ENCODE measurements at regions not wholly inside any gene's neighbourhood (a gene's known extent, or its start where the extent isn't known, plus 50 kb on each side); places are given as distances from the start of the nearest gene placed in this dataset.

DNA sequence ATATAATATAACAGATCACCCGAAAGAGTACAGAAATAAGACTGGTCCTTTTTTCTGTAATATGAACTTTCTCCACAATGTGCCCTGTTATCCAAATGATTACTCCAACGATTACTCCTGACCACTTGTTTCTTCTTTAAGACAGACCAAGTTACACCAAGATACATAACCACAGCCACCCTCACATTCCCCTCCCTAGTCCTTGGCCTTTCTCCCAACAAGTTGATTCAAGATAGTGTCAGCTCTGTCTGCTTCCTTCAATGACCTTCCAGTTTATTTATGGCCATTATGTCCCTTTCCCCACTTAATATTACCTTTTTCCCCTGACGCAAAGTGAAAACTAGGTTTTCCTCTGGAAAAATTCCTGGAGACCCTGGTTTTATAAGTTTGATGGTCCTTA is 397.2 kb downstream of the FAM47B start:
- H3K9me3 ChIP-seq (ENCODE audit: severe bottlenecking), result no peaks in the 10 kb centered on the region
- H3K36me3 ChIP-seq, result no peaks in the 10 kb centered on the region
- H3K27me3 ChIP-seq (ENCODE audit: insufficient read depth, low read depth, severe bottlenecking), result peaks cover 3% of the 10 kb centered on the region
- H3K4me3 ChIP-seq (ENCODE audit: low read depth, low read length), result no peak overlapping the region
- DNase-seq, result no peak
- no peak overlapping the region for H3K27ac ChIP-seq
- TF ChIP-seq, protein P1, sequence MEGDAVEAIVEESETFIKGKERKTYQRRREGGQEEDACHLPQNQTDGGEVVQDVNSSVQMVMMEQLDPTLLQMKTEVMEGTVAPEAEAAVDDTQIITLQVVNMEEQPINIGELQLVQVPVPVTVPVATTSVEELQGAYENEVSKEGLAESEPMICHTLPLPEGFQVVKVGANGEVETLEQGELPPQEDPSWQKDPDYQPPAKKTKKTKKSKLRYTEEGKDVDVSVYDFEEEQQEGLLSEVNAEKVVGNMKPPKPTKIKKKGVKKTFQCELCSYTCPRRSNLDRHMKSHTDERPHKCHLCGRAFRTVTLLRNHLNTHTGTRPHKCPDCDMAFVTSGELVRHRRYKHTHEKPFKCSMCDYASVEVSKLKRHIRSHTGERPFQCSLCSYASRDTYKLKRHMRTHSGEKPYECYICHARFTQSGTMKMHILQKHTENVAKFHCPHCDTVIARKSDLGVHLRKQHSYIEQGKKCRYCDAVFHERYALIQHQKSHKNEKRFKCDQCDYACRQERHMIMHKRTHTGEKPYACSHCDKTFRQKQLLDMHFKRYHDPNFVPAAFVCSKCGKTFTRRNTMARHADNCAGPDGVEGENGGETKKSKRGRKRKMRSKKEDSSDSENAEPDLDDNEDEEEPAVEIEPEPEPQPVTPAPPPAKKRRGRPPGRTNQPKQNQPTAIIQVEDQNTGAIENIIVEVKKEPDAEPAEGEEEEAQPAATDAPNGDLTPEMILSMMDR (IDR thresholded peaks at IDR 0.05; ENCODE audit: low read depth, low read length), result no peak

DNA sequence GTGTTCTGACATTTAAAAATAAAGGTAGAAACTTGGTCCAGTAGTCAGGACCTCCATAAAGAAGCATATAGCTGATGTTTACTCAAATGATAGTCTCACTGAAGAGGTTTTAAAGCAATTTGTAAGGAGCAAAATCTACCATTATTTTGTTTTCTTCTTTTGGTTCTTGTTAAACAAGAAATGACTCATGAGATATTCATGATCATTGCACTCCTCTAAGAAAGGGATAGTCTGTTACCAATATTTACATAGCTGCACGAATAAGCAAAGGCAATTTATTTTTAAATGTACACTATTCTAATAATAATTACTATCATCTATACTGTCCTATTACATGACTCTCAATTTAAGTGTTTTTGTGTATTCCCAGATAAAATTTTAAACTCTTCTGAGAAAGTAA is 397.9 kb downstream of the FAM47B start:
- Histone ChIP-seq H3K9me3 (ENCODE audit: severe bottlenecking) (no peaks in the 10 kb centered on the region), H3K4me3 (ENCODE audit: low read depth, low read length) (no peak overlapping the region), H3K27ac (no peak overlapping the region), H3K27me3 (ENCODE audit: insufficient read depth, low read depth, severe bottlenecking) (peaks cover 3% of the 10 kb centered on the region), H3K36me3 (no peaks in the 10 kb centered on the region)
- TF ChIP-seq, protein P1 (IDR thresholded peaks at IDR 0.05; ENCODE audit: low read depth, low read length), result no peak
- no peak for DNase-seq

DNA sequence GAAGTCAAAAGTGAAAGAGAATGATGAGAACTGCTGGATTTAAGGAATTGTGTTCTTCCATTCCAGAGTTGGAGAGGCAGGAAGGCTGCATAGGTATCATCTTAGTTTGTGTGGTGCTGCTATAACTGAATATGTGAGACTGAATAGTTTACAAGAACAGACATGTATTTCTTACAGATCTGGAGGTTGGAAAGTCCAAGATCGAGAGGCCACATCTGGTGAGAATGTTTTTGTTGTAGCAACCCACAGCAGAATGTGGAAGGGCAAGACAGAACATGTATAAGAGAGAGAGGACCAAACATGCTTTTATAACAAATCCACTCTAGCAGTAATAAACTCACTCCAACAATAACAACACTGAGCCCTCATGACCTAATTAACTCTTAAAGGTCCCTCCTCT is 408.6 kb downstream of the FAM47B start:
- H3K27ac ChIP-seq, result no peak overlapping the region

DNA sequence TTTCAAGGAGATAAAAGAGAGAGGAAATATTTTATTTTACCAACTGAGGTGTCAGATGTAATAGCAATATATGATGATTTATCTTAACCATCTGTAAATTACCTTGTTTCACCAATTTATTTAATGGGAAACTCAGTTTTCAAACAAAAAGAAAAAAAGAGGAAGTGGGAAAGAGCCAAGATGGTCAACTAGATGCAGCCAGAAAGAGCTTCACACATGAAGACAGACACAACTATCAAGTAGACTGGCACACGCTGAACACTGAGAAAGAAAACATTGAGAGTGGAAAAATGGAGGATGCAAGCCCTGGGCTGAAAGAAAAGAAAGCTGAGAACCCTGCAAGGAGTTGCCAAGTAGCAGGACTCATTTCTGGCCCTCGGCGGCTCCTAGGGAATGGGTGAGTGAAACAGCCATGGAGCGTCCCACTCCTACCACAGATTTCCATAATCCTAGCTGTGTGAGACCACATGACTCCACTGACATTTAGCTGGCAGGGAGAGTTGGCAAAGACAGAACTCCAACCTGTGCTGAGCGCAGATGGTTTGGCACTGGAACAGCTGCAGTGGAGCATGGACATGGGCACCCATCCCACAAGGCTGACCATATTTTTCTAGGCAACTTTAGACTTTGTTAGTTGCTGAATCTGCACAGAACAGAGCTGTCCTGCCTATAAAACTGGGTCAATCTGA is 409.3 kb downstream of the FAM47B start:
- TF ChIP-seq, protein P1 (IDR thresholded peaks at IDR 0.05; ENCODE audit: low read depth, low read length), result no peak
- no peak for DNase-seq
- H3K27me3 ChIP-seq (ENCODE audit: insufficient read depth, low read depth, severe bottlenecking), result no peaks in the 10 kb centered on the region
- H3K36me3 ChIP-seq, result no peaks in the 10 kb centered on the region
- H3K4me3 ChIP-seq (ENCODE audit: low read depth, low read length), result no peak overlapping the region
- no peaks in the 10 kb centered on the region for H3K9me3 ChIP-seq (ENCODE audit: severe bottlenecking)
- H3K27ac ChIP-seq, result no peak overlapping the region

More for the DNA sequence above, 408.6 kb downstream of the FAM47B start:
- no peaks in the 10 kb centered on the region for H3K36me3 ChIP-seq
- no peaks in the 10 kb centered on the region for H3K27me3 ChIP-seq (ENCODE audit: insufficient read depth, low read depth, severe bottlenecking)
- TF ChIP-seq, protein P1 (IDR thresholded peaks at IDR 0.05; ENCODE audit: low read depth, low read length), result no peak
- no peaks in the 10 kb centered on the region for H3K9me3 ChIP-seq (ENCODE audit: severe bottlenecking)
- no peak for DNase-seq
- no peak overlapping the region for H3K4me3 ChIP-seq (ENCODE audit: low read depth, low read length)

DNA sequence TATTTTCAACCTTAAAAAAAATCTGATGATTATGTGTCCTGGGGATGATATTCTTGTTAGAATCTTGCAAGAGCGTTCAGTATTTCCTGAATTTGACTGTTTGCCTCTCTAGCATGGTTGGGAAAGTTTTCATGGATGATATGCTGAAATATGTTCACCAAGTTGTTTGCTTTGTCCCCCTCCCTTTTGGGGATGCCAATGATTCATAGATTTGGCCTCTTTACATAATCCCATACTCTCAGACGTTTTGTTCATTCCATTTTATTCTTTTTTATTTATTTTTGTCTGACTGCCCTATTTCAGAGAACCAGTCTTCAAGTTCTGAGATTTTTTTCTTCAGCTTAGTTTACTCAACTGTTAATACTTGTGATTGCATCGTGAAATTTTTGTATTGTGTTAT is 415.1 kb downstream of the FAM47B start:
- Histone ChIP-seq H3K27me3 (ENCODE audit: insufficient read depth, low read depth, severe bottlenecking) (peaks cover 3% of the 10 kb centered on the region), H3K36me3 (no peaks in the 10 kb centered on the region), H3K9me3 (ENCODE audit: severe bottlenecking) (no peaks in the 10 kb centered on the region), H3K27ac (no peak overlapping the region), H3K4me3 (ENCODE audit: low read depth, low read length) (no peak overlapping the region)
- TF ChIP-seq, protein P1 (IDR thresholded peaks at IDR 0.05; ENCODE audit: low read depth, low read length), result no peak
- no peak for DNase-seq

DNA sequence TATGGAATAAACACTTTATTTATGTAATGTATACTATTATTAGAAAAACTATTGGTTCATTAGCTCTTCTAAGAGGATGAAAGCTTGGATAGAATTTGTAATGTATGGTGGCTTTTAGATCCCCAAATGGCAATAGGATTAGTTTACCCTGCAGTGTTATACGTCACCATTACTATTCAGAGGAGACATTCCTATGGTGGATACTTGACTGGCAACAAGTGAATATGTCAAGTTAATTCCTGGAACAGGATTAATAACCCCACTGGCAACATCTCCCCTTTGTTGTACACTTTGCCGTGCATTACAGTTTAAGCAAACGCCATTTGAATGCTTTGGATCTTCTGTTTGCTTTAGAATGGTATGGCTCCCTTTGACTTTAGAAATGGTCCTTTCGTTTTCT is 420.3 kb downstream of the FAM47B start:
- Histone ChIP-seq H3K9me3 (ENCODE audit: severe bottlenecking) (no peaks in the 10 kb centered on the region), H3K27ac (no peak overlapping the region), H3K27me3 (ENCODE audit: insufficient read depth, low read depth, severe bottlenecking) (peaks cover 3% of the 10 kb centered on the region), H3K36me3 (no peaks in the 10 kb centered on the region), H3K4me3 (ENCODE audit: low read depth, low read length) (no peak overlapping the region)
- TF ChIP-seq, protein P1 (IDR thresholded peaks at IDR 0.05; ENCODE audit: low read depth, low read length), result no peak
- DNase-seq, result no peak

All from WERI-Rb-1 (cell line).